PFSK-1 (cell line): ENCODE measurements at regions not wholly inside any gene's neighbourhood (a gene's known extent, or its start where the extent isn't known, plus 50 kb on each side); places are given as distances from the start of the nearest gene placed in this dataset.

Experiments
- FOXP2 ChIP-seq: optimal IDR thresholded peaks from 2 replicates; pipeline ENCODE3; 2011; ENCODE audit warnings: borderline replicate concordance, control low read depth, inconsistent platforms; ENCODE audit not compliant: insufficient read depth; ENCODE audit errors: extremely low read length, extremely low read depth
- POLR2AphosphoS5 ChIP-seq: IDR thresholded peaks from 2 replicates; pipeline ENCODE4 v1.6.1; 2012; ENCODE audit warnings: low read depth, mild to moderate bottlenecking, control low read depth, low read length, moderate library complexity
- REST ChIP-seq, 2 experiments: IDR thresholded peaks; 2 replicates each; pipeline versions ENCODE4 v1.6.1 to v1.8.0; 2011 to 2012; ENCODE audit warnings: low read depth in 2 of 2, low read length in 2 of 2, control low read depth in 1 of 2, inconsistent platforms in 1 of 2, mild to moderate bottlenecking in 1 of 2, moderate library complexity in 1 of 2; ENCODE audit not compliant: insufficient read depth in 1 of 2
- SIN3A ChIP-seq: IDR thresholded peaks from 2 replicates; pipeline ENCODE4 v1.6.1; 2012; ENCODE audit warnings: mild to moderate bottlenecking, low read length, moderate library complexity, borderline replicate concordance; ENCODE audit not compliant: insufficient read depth
- TAF1 ChIP-seq: IDR thresholded peaks from 2 replicates; pipeline ENCODE4 v1.6.1; 2012; ENCODE audit warnings: low read length, control low read depth, borderline replicate concordance; ENCODE audit not compliant: insufficient read depth

GRCh38 chr20:7503501-7503900 lies 436.8 kb downstream of the HAO1 start:
- TF ChIP-seq SIN3A, result no peak
- no peak for TF ChIP-seq POLR2AphosphoS5
- TF ChIP-seq TAF1, result no peak
- no peak for TF ChIP-seq REST (IDR thresholded peaks at IDR 0.05; ENCODE audit: insufficient read depth in 1 of 2, low read depth in 2 of 2, low read length in 2 of 2)
- TF ChIP-seq FOXP2, result no peak

GRCh38 chr20:7505152-7505834 lies 435.0 kb downstream of the HAO1 start:
- TF ChIP-seq REST (IDR thresholded peaks at IDR 0.05; ENCODE audit: insufficient read depth in 1 of 2, low read depth in 2 of 2, low read length in 2 of 2) (no peak), TAF1 (no peak), POLR2AphosphoS5 (no peak), FOXP2 (no peak), SIN3A (no peak)

DNA sequence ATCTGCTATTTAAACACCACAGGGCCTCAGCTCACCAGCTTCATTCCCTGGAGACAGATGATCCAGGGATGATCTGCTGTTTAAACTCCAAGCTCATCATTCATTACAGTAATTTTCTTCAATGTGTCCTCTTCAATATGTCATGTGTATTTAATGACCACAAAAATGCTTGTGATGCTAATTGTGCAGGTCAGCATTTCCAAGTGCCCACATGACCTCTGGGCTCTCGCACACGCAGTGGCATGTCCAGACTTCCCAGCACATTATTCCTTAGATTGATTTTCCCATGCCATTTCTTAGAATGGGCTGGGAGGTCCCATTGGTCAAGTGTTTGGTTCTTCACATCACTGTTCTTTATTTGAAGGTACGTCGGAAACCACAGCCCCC lies 434.4 kb downstream of the HAO1 start:
- TF ChIP-seq SIN3A (no peak), TAF1 (no peak), REST (IDR thresholded peaks at IDR 0.05; ENCODE audit: insufficient read depth in 1 of 2, low read depth in 2 of 2, low read length in 2 of 2) (no peak), FOXP2 (no peak), POLR2AphosphoS5 (no peak)

- TF ChIP-seq SIN3A, result no peak
- TF ChIP-seq FOXP2, result no peak
- TF ChIP-seq REST (IDR thresholded peaks at IDR 0.05; ENCODE audit: insufficient read depth in 1 of 2, low read depth in 2 of 2, low read length in 2 of 2), result no peak
- TF ChIP-seq TAF1, result no peak
- no peak for TF ChIP-seq POLR2AphosphoS5
These were observed 423.6 kb downstream of the HAO1 start for GRCh38 chr20:7516621-7517111.

- no peak for TF ChIP-seq REST (IDR thresholded peaks at IDR 0.05; ENCODE audit: insufficient read depth in 1 of 2, low read depth in 2 of 2, low read length in 2 of 2)
- no peak for TF ChIP-seq SIN3A
- no peak for TF ChIP-seq FOXP2
- TF ChIP-seq TAF1, result no peak
- no peak for TF ChIP-seq POLR2AphosphoS5
These were observed 419.9 kb downstream of the HAO1 start for GRCh38 chr20:7520361-7520760.
